GM23338 (cell line): ENCODE measurements at regions not wholly inside any gene's neighbourhood (a gene's known extent, or its start where the extent isn't known, plus 50 kb on each side); places are given as distances from the start of the nearest gene placed in this dataset.

ENCODE experiments used
- ATAC-seq: fragments of 200-7000 bp; cut with Tn5 transposase; 3 replicates; pipeline ENCODE4 v1.9.1; 2020
- DNase-seq: peaks from one replicate; pipeline ENCODE4 v3.0.0-alpha.2; 2015; ENCODE audit warnings: low spot score
- H2AFZ ChIP-seq: fragments of 200-600 bp; sonication (generic); 2 replicates; pipeline ENCODE4 v1.8.0; 2016; ENCODE audit warnings: antibody characterized with exemption, mild to moderate bottlenecking, moderate library complexity
- H3F3A ChIP-seq: fragments of 200-600 bp; sonication (generic); replicated peaks from 2 replicates; pipeline ENCODE4 v1.8.0; 2017; ENCODE audit warnings: antibody characterized with exemption, mixed run types, low read depth
- H3K27ac ChIP-seq: fragments of 200-600 bp; sonication (generic); 2 replicates; pipeline ENCODE4 v1.6.1; 2016; ENCODE audit warnings: low read depth
- H3K27me3 ChIP-seq: fragments of 200-600 bp; sonication (generic); 2 replicates; pipeline ENCODE4 v1.8.0; 2016; ENCODE audit warnings: mild to moderate bottlenecking, mixed run types, moderate library complexity; ENCODE audit not compliant: insufficient read depth
- H3K36me3 ChIP-seq: fragments of 200-600 bp; sonication (generic); 2 replicates; pipeline ENCODE4 v1.8.0; 2016; ENCODE audit warnings: mild to moderate bottlenecking; ENCODE audit not compliant: insufficient read depth
- H3K4me1 ChIP-seq: fragments of 200-600 bp; sonication (generic); 2 replicates; pipeline ENCODE4 v1.8.0; 2016; ENCODE audit warnings: mild to moderate bottlenecking, moderate library complexity; ENCODE audit not compliant: insufficient read depth
- H3K4me2 ChIP-seq: fragments of 200-600 bp; sonication (generic); 2 replicates; pipeline ENCODE4 v1.7.1; 2017; ENCODE audit warnings: mixed run types
- H3K4me3 ChIP-seq: fragments of 200-600 bp; sonication (generic); 2 replicates; pipeline ENCODE4 v1.6.1; 2016; ENCODE audit warnings: mixed run types
- H3K79me2 ChIP-seq: fragments of 200-600 bp; sonication (generic); replicated peaks from 2 replicates; pipeline ENCODE4 v1.8.0; 2017; ENCODE audit warnings: mild to moderate bottlenecking; ENCODE audit not compliant: insufficient read depth
- H3K9me2 ChIP-seq: fragments of 200-600 bp; sonication (generic); 2 replicates; pipeline ENCODE4 v1.8.0; 2017; ENCODE audit not compliant: insufficient read depth
- H4K20me1 ChIP-seq: fragments of 200-600 bp; sonication (generic); replicated peaks from 2 replicates; pipeline ENCODE4 v1.8.0; 2017; ENCODE audit warnings: mild to moderate bottlenecking; ENCODE audit not compliant: insufficient read depth
- H3K27ac Mint-ChIP-seq: 2 replicates; pipeline ENCODE4 v1.8.0; 2020; ENCODE audit warnings: inconsistent platforms, mild to moderate bottlenecking, moderate library complexity, mixed read lengths
- H3K27me3 Mint-ChIP-seq: 3 replicates; pipeline ENCODE4 v1.8.0; 2022; ENCODE audit warnings: low read depth, mild to moderate bottlenecking, moderate library complexity, mixed read lengths, inconsistent platforms; ENCODE audit not compliant: insufficient read depth, poor library complexity
- H3K36me3 Mint-ChIP-seq: 3 replicates; pipeline ENCODE4 v1.8.0; 2021; ENCODE audit warnings: low read depth, mild to moderate bottlenecking, inconsistent platforms, moderate library complexity, mixed read lengths
- H3K4me1 Mint-ChIP-seq: 3 replicates; pipeline ENCODE4 v1.8.0; 2020; ENCODE audit warnings: mild to moderate bottlenecking, inconsistent platforms, mixed read lengths
- H3K4me3 Mint-ChIP-seq: 3 replicates; pipeline ENCODE4 v1.8.0; 2021; ENCODE audit warnings: moderate library complexity, mild to moderate bottlenecking, inconsistent platforms, mixed read lengths
- H3K9me3 Mint-ChIP-seq: 3 replicates; pipeline ENCODE4 v1.8.0; 2020; ENCODE audit warnings: moderate library complexity, mild to moderate bottlenecking, inconsistent platforms, mixed read lengths
- JUNB ChIP-seq: IDR thresholded peaks from one replicate; pipeline ENCODE4 v1.6.1; 2016; ENCODE audit warnings: antibody characterized with exemption; ENCODE audit not compliant: unreplicated experiment
- ZNF114 ChIP-seq: fragments of 250-450 bp; sonication (Bioruptor Pico); IDR thresholded peaks from 2 replicates; pipeline ENCODE4 v1.5.0; 2020; ENCODE audit warnings: mild to moderate bottlenecking, moderate library complexity
- ZNF462 ChIP-seq: fragments of 250-450 bp; sonication (Bioruptor Pico); IDR thresholded peaks from 2 replicates; pipeline ENCODE4 v1.5.0; 2020; ENCODE audit warnings: mild to moderate bottlenecking, moderate library complexity
- TF ChIP-seq, protein P1 (sequence below): IDR thresholded peaks from one replicate; pipeline ENCODE4 v1.6.1; 2018; ENCODE audit warnings: antibody characterized with exemption; ENCODE audit not compliant: unreplicated experiment
- TF ChIP-seq, protein P2 (sequence below): IDR thresholded peaks from 2 replicates; pipeline ENCODE4 v1.6.1; 2016; ENCODE audit warnings: antibody characterized with exemption

DNA sequence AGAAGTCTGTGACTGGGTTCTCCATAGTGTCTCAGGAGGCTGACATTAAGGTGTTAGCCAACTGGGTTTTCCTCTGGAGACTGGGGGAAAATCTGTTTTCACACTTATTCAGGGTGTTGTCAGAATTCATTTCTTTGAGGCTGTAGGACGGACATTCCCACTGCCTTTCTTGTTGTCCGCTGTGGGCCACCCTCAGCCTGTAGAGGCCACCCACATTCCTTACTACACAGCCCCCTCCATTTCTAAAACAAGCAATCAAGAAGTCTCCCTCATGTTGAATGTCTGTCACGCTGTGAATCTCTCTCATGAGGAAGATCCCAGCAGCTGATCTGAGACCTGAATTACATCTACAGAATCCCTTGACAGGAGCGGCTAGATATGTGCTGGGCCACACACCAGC lies 295.5 kb upstream of the RUNX1 start (continued):
- TF ChIP-seq ZNF462 (CRISPR knock-in tag): no peak
- TF ChIP-seq, protein P1, sequence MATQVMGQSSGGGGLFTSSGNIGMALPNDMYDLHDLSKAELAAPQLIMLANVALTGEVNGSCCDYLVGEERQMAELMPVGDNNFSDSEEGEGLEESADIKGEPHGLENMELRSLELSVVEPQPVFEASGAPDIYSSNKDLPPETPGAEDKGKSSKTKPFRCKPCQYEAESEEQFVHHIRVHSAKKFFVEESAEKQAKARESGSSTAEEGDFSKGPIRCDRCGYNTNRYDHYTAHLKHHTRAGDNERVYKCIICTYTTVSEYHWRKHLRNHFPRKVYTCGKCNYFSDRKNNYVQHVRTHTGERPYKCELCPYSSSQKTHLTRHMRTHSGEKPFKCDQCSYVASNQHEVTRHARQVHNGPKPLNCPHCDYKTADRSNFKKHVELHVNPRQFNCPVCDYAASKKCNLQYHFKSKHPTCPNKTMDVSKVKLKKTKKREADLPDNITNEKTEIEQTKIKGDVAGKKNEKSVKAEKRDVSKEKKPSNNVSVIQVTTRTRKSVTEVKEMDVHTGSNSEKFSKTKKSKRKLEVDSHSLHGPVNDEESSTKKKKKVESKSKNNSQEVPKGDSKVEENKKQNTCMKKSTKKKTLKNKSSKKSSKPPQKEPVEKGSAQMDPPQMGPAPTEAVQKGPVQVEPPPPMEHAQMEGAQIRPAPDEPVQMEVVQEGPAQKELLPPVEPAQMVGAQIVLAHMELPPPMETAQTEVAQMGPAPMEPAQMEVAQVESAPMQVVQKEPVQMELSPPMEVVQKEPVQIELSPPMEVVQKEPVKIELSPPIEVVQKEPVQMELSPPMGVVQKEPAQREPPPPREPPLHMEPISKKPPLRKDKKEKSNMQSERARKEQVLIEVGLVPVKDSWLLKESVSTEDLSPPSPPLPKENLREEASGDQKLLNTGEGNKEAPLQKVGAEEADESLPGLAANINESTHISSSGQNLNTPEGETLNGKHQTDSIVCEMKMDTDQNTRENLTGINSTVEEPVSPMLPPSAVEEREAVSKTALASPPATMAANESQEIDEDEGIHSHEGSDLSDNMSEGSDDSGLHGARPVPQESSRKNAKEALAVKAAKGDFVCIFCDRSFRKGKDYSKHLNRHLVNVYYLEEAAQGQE: no peak

GRCh38 chr21:35343046-35343819 lies 294.1 kb upstream of the RUNX1 start:
- Histone ChIP-seq H3K36me3 (no peaks in the 10 kb centered on the region), H3F3A (no peaks in the 10 kb centered on the region), H3K9me2 (no peaks in the 10 kb centered on the region), H3K4me2 (no peak overlapping the region), H3K27me3 (no peaks in the 10 kb centered on the region), H3K4me1 (no peaks in the 10 kb centered on the region), H3K79me2 (no peaks in the 10 kb centered on the region), H3K27ac (no peak overlapping the region), H2AFZ (no peak overlapping the region), H4K20me1 (no peaks in the 10 kb centered on the region), H3K4me3 (no peak overlapping the region)
- DNase-seq (no peak), ATAC-seq (no peak)
- peaks cover 4% of the 10 kb centered on the region; the same call in 1 of the 3 replicates for H3K4me1 Mint-ChIP-seq
- no peak overlapping the region for H3K27ac Mint-ChIP-seq
- H3K4me3 Mint-ChIP-seq: no peak overlapping the region
- H3K9me3 Mint-ChIP-seq: peaks cover 5% of the 10 kb centered on the region; the same call in 1 of the 3 replicates
- H3K27me3 Mint-ChIP-seq: peaks cover 4% of the 10 kb centered on the region
- peaks cover 3% of the 10 kb centered on the region; the same call in 1 of the 3 replicates for H3K36me3 Mint-ChIP-seq
- TF ChIP-seq ZNF114 (CRISPR knock-in tag) (no peak), JUNB (no peak)
- TF ChIP-seq, protein P2, sequence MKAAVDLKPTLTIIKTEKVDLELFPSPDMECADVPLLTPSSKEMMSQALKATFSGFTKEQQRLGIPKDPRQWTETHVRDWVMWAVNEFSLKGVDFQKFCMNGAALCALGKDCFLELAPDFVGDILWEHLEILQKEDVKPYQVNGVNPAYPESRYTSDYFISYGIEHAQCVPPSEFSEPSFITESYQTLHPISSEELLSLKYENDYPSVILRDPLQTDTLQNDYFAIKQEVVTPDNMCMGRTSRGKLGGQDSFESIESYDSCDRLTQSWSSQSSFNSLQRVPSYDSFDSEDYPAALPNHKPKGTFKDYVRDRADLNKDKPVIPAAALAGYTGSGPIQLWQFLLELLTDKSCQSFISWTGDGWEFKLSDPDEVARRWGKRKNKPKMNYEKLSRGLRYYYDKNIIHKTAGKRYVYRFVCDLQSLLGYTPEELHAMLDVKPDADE: no peak
